ENCODE measurements at regions not wholly inside any gene's neighbourhood (a gene's known extent, or its start where the extent isn't known, plus 50 kb on each side); places are given as distances from the start of the nearest gene placed in this dataset.

- TF ChIP-seq POLR2AphosphoS5 (IDR thresholded peaks at IDR 0.05; ENCODE audit: low read depth, low read length): no peak
Observed at GRCh38 chr18:41004324-41004723, 950.7 kb upstream of the PIK3C3 start (continued).

DNA sequence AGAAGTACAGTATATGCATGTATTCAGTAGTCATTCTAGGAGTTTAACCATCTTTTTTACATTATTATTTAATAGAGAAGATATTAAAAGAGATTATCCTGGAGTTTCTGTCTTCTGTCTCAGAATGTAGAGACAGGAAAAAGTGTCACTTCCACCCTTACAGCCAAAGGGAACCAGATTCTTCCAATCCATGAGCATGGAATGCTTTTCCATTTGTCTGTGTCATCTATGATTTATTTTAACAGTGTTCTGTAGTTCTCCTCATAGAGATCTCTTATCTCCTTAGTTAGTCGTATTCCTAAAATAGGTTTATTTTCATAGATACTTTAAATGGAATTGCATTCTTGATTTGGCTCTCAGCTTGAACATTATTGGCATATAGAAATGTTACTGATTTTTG is 959.5 kb upstream of the PIK3C3 start:
- Histone ChIP-seq H2BK5ac (ENCODE audit: low read depth, low read length) (no peak overlapping the region), H2AK5ac (ENCODE audit: low read depth, low read length) (no peak overlapping the region), H3K23me2 (ENCODE audit: low read depth, low read length) (no peaks in the 10 kb centered on the region), H4K20me1 (replicated peaks in 1 of 2; ENCODE audit: control insufficient read depth in 1 of 2, insufficient read depth in 2 of 2, low read length in 2 of 2) (no peaks in the 10 kb centered on the region), H3K4me3 (ENCODE audit: extremely low read depth in 1 of 4, insufficient read depth in 2 of 4, low read depth in 3 of 4, low read length in 4 of 4) (no peak overlapping the region), H3K56ac (replicated peaks; ENCODE audit: insufficient read length, low read depth, low read length) (no peak overlapping the region), H2BK20ac (ENCODE audit: low read length) (no peak overlapping the region), H3K9ac (replicated peaks in 1 of 4; ENCODE audit: extremely low read depth in 1 of 4, low read depth in 3 of 4, low read length in 3 of 4) (no peak overlapping the region), H2AFZ (ENCODE audit: low read length) (no peak overlapping the region), H3K4me2 (ENCODE audit: insufficient read depth in 1 of 2, low read depth in 2 of 2, low read length in 2 of 2) (no peak overlapping the region), H3K23ac (ENCODE audit: insufficient read length) (no peak overlapping the region), H3K4me1 (replicated peaks in 1 of 4; ENCODE audit: control insufficient read depth in 3 of 4, insufficient read depth in 4 of 4, low read length in 3 of 4) (no peaks in the 10 kb centered on the region), H2BK120ac (replicated peaks; ENCODE audit: low read depth, low read length) (no peak overlapping the region), H3K27me3 (replicated peaks in 1 of 4; ENCODE audit: control insufficient read depth in 3 of 4, extremely low read depth in 1 of 4, insufficient read depth in 3 of 4, low read length in 3 of 4) (no peaks in the 10 kb centered on the region), H3K79me1 (ENCODE audit: low read depth, low read length) (no peaks in the 10 kb centered on the region), H4K91ac (replicated peaks; ENCODE audit: insufficient read length, low read length) (no peak overlapping the region), H4K5ac (ENCODE audit: insufficient read length, low read depth, low read length) (no peak overlapping the region), H3K4ac (replicated peaks; ENCODE audit: insufficient read length, low read depth, low read length) (no peak overlapping the region), H2BK15ac (ENCODE audit: low read length) (no peak overlapping the region), H3K27ac (ENCODE audit: low read depth, low read length) (no peak overlapping the region), H3K36me3 (ENCODE audit: control insufficient read depth in 2 of 4, insufficient read depth in 4 of 4, low read length in 3 of 4) (no peaks in the 10 kb centered on the region; a peak in 1 of 8 replicates), H3K18ac (ENCODE audit: extremely low read depth, low read length) (no peak overlapping the region), H2BK12ac (ENCODE audit: low read depth, low read length) (no peak overlapping the region), H3K14ac (ENCODE audit: insufficient read length) (no peak overlapping the region), H3K79me2 (ENCODE audit: control insufficient read depth in 1 of 2, insufficient read depth in 2 of 2, low read length in 2 of 2) (no peaks in the 10 kb centered on the region), H4K8ac (ENCODE audit: extremely low read depth, insufficient read depth, low read length) (no peak overlapping the region), H3K9me3 (ENCODE audit: insufficient read depth in 2 of 2, low read depth in 1 of 2, low read length in 1 of 2) (no peaks in the 10 kb centered on the region)
- ChIA-PET CTCF (ENCODE audit: partially characterized antibody) (no interaction called here), POLR2A (ENCODE audit: partially characterized antibody) (no interaction called here)
- DNase-seq (ENCODE audit: low read depth in 1 of 2, low spot score in 2 of 2) (no peak), FAIRE-seq (no peak)
- TF ChIP-seq TAF1 (IDR thresholded peaks at IDR 0.05; ENCODE audit: low read depth, low read length) (no peak), YY1 (IDR thresholded peaks at IDR 0.05; ENCODE audit: low read depth, low read length) (no peak), NRF1 (IDR thresholded peaks at IDR 0.05; ENCODE audit: low read depth, low read length) (no peak), CTBP2 (IDR thresholded peaks at IDR 0.05; ENCODE audit: borderline replicate concordance, insufficient read depth, insufficient read length, low read length) (no peak), ASH2L (IDR thresholded peaks at IDR 0.05; ENCODE audit: low read length) (no peak), SIN3A (conservative IDR thresholded peaks at IDR 0.05 in 1 of 2, IDR thresholded peaks at IDR 0.05 in 1 of 2; ENCODE audit: low read depth in 1 of 2, low read length in 2 of 2) (no peak), CHD2 (IDR thresholded peaks at IDR 0.05; ENCODE audit: low read length) (no peak), GTF2F1 (IDR thresholded peaks at IDR 0.05; ENCODE audit: borderline replicate concordance, low read depth, low read length) (no peak), CHD1 (IDR thresholded peaks at IDR 0.05; ENCODE audit: low read depth, low read length) (no peak)
- TF ChIP-seq, protein P1, sequence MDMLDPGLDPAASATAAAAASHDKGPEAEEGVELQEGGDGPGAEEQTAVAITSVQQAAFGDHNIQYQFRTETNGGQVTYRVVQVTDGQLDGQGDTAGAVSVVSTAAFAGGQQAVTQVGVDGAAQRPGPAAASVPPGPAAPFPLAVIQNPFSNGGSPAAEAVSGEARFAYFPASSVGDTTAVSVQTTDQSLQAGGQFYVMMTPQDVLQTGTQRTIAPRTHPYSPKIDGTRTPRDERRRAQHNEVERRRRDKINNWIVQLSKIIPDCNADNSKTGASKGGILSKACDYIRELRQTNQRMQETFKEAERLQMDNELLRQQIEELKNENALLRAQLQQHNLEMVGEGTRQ (IDR thresholded peaks at IDR 0.05; ENCODE audit: low read length): no peak
- WGBS, 2 experiments (ENCODE audit: extremely low coverage in 1 of 2, insufficient coverage in 1 of 2, insufficient read length in 1 of 2, insufficient replicate concordance in 2 of 2, low coverage in 1 of 2, low lambda C conversion rate in 2 of 2, missing lambda C conversion rate in 1 of 2): 95% methylated on average over 1 of the region's 1 CpG; no CpG with 5 or more reads in 1 of the 2 experiments

Measured in H1 (cell line).